H1 (cell line): ENCODE measurements at regions not wholly inside any gene's neighbourhood (a gene's known extent, or its start where the extent isn't known, plus 50 kb on each side); places are given as distances from the start of the nearest gene placed in this dataset.

Source experiments
- CTCF ChIA-PET: fragments of 300-600 bp; sonication (Branson Sonifier 250); formaldehyde crosslinking; loops from one replicate; lab custom pipeline; 2021; ENCODE audit not compliant: partially characterized antibody; lab: Charles Lee
- POLR2A ChIA-PET: fragments of 300-600 bp; sonication (Branson Sonifier 250); formaldehyde crosslinking; loops from one replicate; lab custom pipeline; 2021; ENCODE audit warnings: inconsistent platforms; ENCODE audit not compliant: partially characterized antibody; lab: Charles Lee
- DNase-seq, 2 experiments: peaks; one replicate each; pipeline versions ENCODE4 v3.0.0 to v3.0.0-alpha.2; 2010 to 2022; ENCODE audit warnings: low spot score in 2 of 2, low read depth in 1 of 2, mixed read lengths in 1 of 2
- FAIRE-seq: peaks from 2 replicates; lab custom pipeline; 2011; peaks lifted over from hg19 to GRCh38; lab: Jason Lieb, UNC
- H2AFZ ChIP-seq: 2 replicates; pipeline ENCODE4 v1.8.1; 2012; ENCODE audit warnings: low read length, inconsistent platforms
- H2AK5ac ChIP-seq: 2 replicates; pipeline ENCODE4 v1.6.1; 2013; ENCODE audit warnings: low read depth, low read length
- H2BK120ac ChIP-seq: replicated peaks from 2 replicates; pipeline ENCODE3; 2013; ENCODE audit warnings: low read depth, low read length, inconsistent platforms
- H2BK12ac ChIP-seq: 2 replicates; pipeline ENCODE4 v1.6.1; 2013; ENCODE audit warnings: low read depth, low read length
- H2BK15ac ChIP-seq: 2 replicates; pipeline ENCODE4 v1.6.1; 2013; ENCODE audit warnings: low read length
- H2BK20ac ChIP-seq: 2 replicates; pipeline ENCODE4 v1.6.1; 2013; ENCODE audit warnings: low read length
- H2BK5ac ChIP-seq: 2 replicates; pipeline ENCODE4 v1.6.1; 2013; ENCODE audit warnings: low read depth, low read length
- H3K14ac ChIP-seq: 2 replicates; pipeline ENCODE4 v1.6.1; 2013; ENCODE audit warnings: inconsistent platforms; ENCODE audit not compliant: insufficient read length
- H3K18ac ChIP-seq: 2 replicates; pipeline ENCODE4 v1.6.1; 2013; ENCODE audit warnings: low read length; ENCODE audit errors: extremely low read depth
- H3K23ac ChIP-seq: 2 replicates; pipeline ENCODE4 v1.6.1; 2013; ENCODE audit warnings: inconsistent platforms; ENCODE audit not compliant: insufficient read length
- H3K23me2 ChIP-seq: 2 replicates; pipeline ENCODE4 v1.6.1; 2013; ENCODE audit warnings: low read depth, low read length
- H3K27ac ChIP-seq: 2 replicates; pipeline ENCODE4 v1.6.1; 2011; ENCODE audit warnings: low read depth, low read length, inconsistent platforms
- H3K27me3 ChIP-seq, 4 experiments: replicated peaks in 1 of 4; 1 replicate in 1 of 4; 2 replicates in 3 of 4; pipeline versions ENCODE4 v1.6.1 to v1.8.1; 2011 to 2013; ENCODE audit warnings: low read length in 3 of 4, mild to moderate bottlenecking in 3 of 4, inconsistent platforms in 2 of 4, mixed read lengths in 2 of 4, moderate library complexity in 1 of 4; ENCODE audit not compliant: control insufficient read depth in 3 of 4, insufficient read depth in 3 of 4; ENCODE audit errors: extremely low read depth in 1 of 4
- H3K36me3 ChIP-seq, 4 experiments: 2 replicates each; pipeline versions ENCODE4 v1.6.1 to v1.8.1; 2011 to 2013; ENCODE audit warnings: mild to moderate bottlenecking in 4 of 4, low read length in 3 of 4, moderate library complexity in 2 of 4, control low read depth in 1 of 4, inconsistent platforms in 1 of 4; ENCODE audit not compliant: insufficient read depth in 4 of 4, control insufficient read depth in 2 of 4
- H3K4ac ChIP-seq: replicated peaks from 2 replicates; pipeline ENCODE3; 2013; ENCODE audit warnings: low read length, low read depth, mixed read lengths, inconsistent platforms; ENCODE audit not compliant: insufficient read length
- H3K4me1 ChIP-seq, 4 experiments: replicated peaks in 1 of 4; 1 replicate in 1 of 4; 2 replicates in 3 of 4; pipeline versions ENCODE4 v1.6.1 to v1.8.1; 2011 to 2013; ENCODE audit warnings: low read length in 3 of 4, inconsistent platforms in 2 of 4, mixed read lengths in 1 of 4; ENCODE audit not compliant: insufficient read depth in 4 of 4, control insufficient read depth in 3 of 4
- H3K4me2 ChIP-seq, 2 experiments: 2 replicates each; pipeline versions ENCODE4 v1.6.1 to v1.8.1; 2011 to 2013; ENCODE audit warnings: low read depth in 2 of 2, low read length in 2 of 2, control low read depth in 1 of 2, inconsistent platforms in 1 of 2, mild to moderate bottlenecking in 1 of 2; ENCODE audit not compliant: insufficient read depth in 1 of 2
- H3K4me3 ChIP-seq, 4 experiments: fragments of 200-600, 300-600 bp in 1 of 4; sonication (generic), shearing (Covaris generic), sonication (Bioruptor Twin) in 1 of 4; 2 replicates each; pipeline versions ENCODE4 v1.5.1 to v1.8.1; 2011 to 2016; ENCODE audit warnings: low read length in 4 of 4, low read depth in 3 of 4, control low read depth in 2 of 4, inconsistent platforms in 2 of 4, mild to moderate bottlenecking in 2 of 4, mixed read lengths in 1 of 4, moderate library complexity in 1 of 4; ENCODE audit not compliant: insufficient read depth in 2 of 4; ENCODE audit errors: extremely low read depth in 1 of 4
- H3K56ac ChIP-seq: replicated peaks from 2 replicates; pipeline ENCODE3; 2013; ENCODE audit warnings: low read depth, mild to moderate bottlenecking, mixed read lengths, low read length, inconsistent platforms; ENCODE audit not compliant: insufficient read length
- H3K79me1 ChIP-seq: 2 replicates; pipeline ENCODE4 v1.6.1; 2013; ENCODE audit warnings: low read depth, low read length, control low read depth
- H3K79me2 ChIP-seq, 2 experiments: 2 replicates each; pipeline versions ENCODE4 v1.6.1 to v1.8.1; 2012 to 2013; ENCODE audit warnings: low read length in 2 of 2, mild to moderate bottlenecking in 2 of 2, inconsistent platforms in 1 of 2; ENCODE audit not compliant: insufficient read depth in 2 of 2, control insufficient read depth in 1 of 2
- H3K9ac ChIP-seq, 4 experiments: replicated peaks in 1 of 4; 1 replicate in 1 of 4; 2 replicates in 3 of 4; pipeline versions ENCODE4 v1.6.1 to v1.8.1; 2011 to 2013; ENCODE audit warnings: low read depth in 3 of 4, low read length in 3 of 4, control low read depth in 2 of 4, mild to moderate bottlenecking in 2 of 4, moderate library complexity in 2 of 4, inconsistent platforms in 1 of 4; ENCODE audit errors: extremely low read depth in 1 of 4
- H3K9me3 ChIP-seq, 2 experiments: 2 replicates each; pipeline versions ENCODE4 v1.6.1 to v1.8.1; 2012 to 2013; ENCODE audit warnings: mild to moderate bottlenecking in 2 of 2, moderate library complexity in 2 of 2, control low read depth in 1 of 2, inconsistent platforms in 1 of 2, low read depth in 1 of 2, low read length in 1 of 2, mixed read lengths in 1 of 2; ENCODE audit not compliant: insufficient read depth in 2 of 2
- H4K20me1 ChIP-seq, 2 experiments: replicated peaks in 1 of 2; 2 replicates each; pipeline versions ENCODE3 to v1.8.1; 2011 to 2013; ENCODE audit warnings: inconsistent platforms in 2 of 2, low read length in 2 of 2, mild to moderate bottlenecking in 1 of 2; ENCODE audit not compliant: insufficient read depth in 2 of 2, control insufficient read depth in 1 of 2
- H4K5ac ChIP-seq: 2 replicates; pipeline ENCODE4 v1.6.1; 2013; ENCODE audit warnings: low read length, low read depth, mixed read lengths, inconsistent platforms; ENCODE audit not compliant: insufficient read length
- H4K8ac ChIP-seq: 2 replicates; pipeline ENCODE4 v1.8.0; 2013; ENCODE audit warnings: mild to moderate bottlenecking, moderate library complexity, low read length, inconsistent platforms; ENCODE audit not compliant: insufficient read depth; ENCODE audit errors: extremely low read depth
- H4K91ac ChIP-seq: replicated peaks from 2 replicates; pipeline ENCODE3; 2013; ENCODE audit warnings: low read length, mixed read lengths, inconsistent platforms; ENCODE audit not compliant: insufficient read length
- BACH1 ChIP-seq: IDR thresholded peaks from 2 replicates; pipeline ENCODE4 v1.6.1; 2012; ENCODE audit warnings: low read length, improper control_type of control experiment
- CREB1 ChIP-seq: IDR thresholded peaks from 2 replicates; pipeline ENCODE4 v1.6.1; 2012; ENCODE audit warnings: inconsistent platforms
- EGR1 ChIP-seq: IDR thresholded peaks from 2 replicates; pipeline ENCODE4 v1.6.1; 2011; ENCODE audit warnings: low read depth, low read length, borderline replicate concordance
- FOSL1 ChIP-seq: IDR thresholded peaks from 2 replicates; pipeline ENCODE4 v1.6.1; 2011; ENCODE audit warnings: mild to moderate bottlenecking, low read depth, low read length, moderate library complexity; ENCODE audit not compliant: insufficient read depth
- GABPA ChIP-seq: IDR thresholded peaks from 2 replicates; pipeline ENCODE4 v1.6.1; 2011; ENCODE audit warnings: mild to moderate bottlenecking, low read length, moderate library complexity, borderline replicate concordance; ENCODE audit not compliant: insufficient read depth
- KDM1A ChIP-seq: fragments of 200-600, 300-600 bp; sonication (generic); IDR thresholded peaks from 2 replicates; pipeline ENCODE4 v1.7.1; 2016; ENCODE audit warnings: mild to moderate bottlenecking, low read length, borderline replicate concordance
- KDM5A ChIP-seq: fragments of 200-600 bp; IDR thresholded peaks from 2 replicates; pipeline ENCODE4 v1.7.1; 2012; ENCODE audit warnings: mild to moderate bottlenecking, low read length, inconsistent platforms, mixed read lengths
- SIX5 ChIP-seq: IDR thresholded peaks from 2 replicates; pipeline ENCODE4 v1.6.1; 2011; ENCODE audit warnings: mild to moderate bottlenecking, low read depth, low read length
- SP2 ChIP-seq: IDR thresholded peaks from 2 replicates; pipeline ENCODE4 v1.6.1; 2012; ENCODE audit warnings: mild to moderate bottlenecking, low read length, inconsistent platforms
- SP4 ChIP-seq: IDR thresholded peaks from 2 replicates; pipeline ENCODE4 v1.6.1; 2012; ENCODE audit warnings: low read length, inconsistent platforms
- SUZ12 ChIP-seq: fragments of 200-600 bp; sonication (generic); IDR thresholded peaks from 2 replicates; pipeline ENCODE4 v1.6.1; 2012; ENCODE audit warnings: mild to moderate bottlenecking, inconsistent platforms, low read length, moderate library complexity, mixed read lengths
- TAF7 ChIP-seq: optimal IDR thresholded peaks from 2 replicates; pipeline ENCODE3; 2011; ENCODE audit warnings: low read depth, mild to moderate bottlenecking, inconsistent platforms, low read length, moderate library complexity, borderline replicate concordance
- ZNF274 ChIP-seq: IDR thresholded peaks from 2 replicates; pipeline ENCODE4 v1.7.0; 2012; ENCODE audit warnings: low read length, borderline replicate concordance; ENCODE audit errors: extremely low read depth
- WGBS, 2 experiments: shearing (Covaris generic) in 1 of 2; methylation state at CpG; one replicate each; pipeline versions ENCODE4 v1.1.6 to v1.1.7; 2013 to 2015; ENCODE audit warnings: low lambda C conversion rate in 2 of 2, mixed read lengths in 2 of 2, inconsistent platforms in 1 of 2, low coverage in 1 of 2, missing lambda C conversion rate in 1 of 2; ENCODE audit not compliant: insufficient replicate concordance in 2 of 2, insufficient coverage in 1 of 2, insufficient read length in 1 of 2; ENCODE audit errors: extremely low coverage in 1 of 2, missing lambda C conversion rate in 1 of 2; 5-methylcytosine and 5-hydroxymethylcytosine counted together
- TF ChIP-seq, protein P1 (sequence below): IDR thresholded peaks from 2 replicates; pipeline ENCODE4 v1.6.1; 2012; ENCODE audit warnings: inconsistent platforms

GRCh38 chr4:3872834-3873313 lies 106.7 kb downstream of the ADRA2C start:
- ChIA-PET POLR2A (interaction anchor here (0.7 to 2.0 kb wide), 2 partner anchors 10 to 92 kb away, joined by 3 to 6 read pairs; no protein-coding TSS in a partner anchor), CTCF (interaction anchor here (1.0 to 1.6 kb wide), 3 partner anchors 8 to 81 kb away, joined by 3 to 4 read pairs (median 4); no protein-coding TSS in a partner anchor)
- Histone ChIP-seq H2BK12ac (peak overlapping the region; percentile 30; the same call in 1 of the 2 replicates), H4K5ac (no peak overlapping the region), H2AFZ (no peak overlapping the region), H3K14ac (no peak overlapping the region), H3K79me2 (no peaks in the 10 kb centered on the region), H2BK5ac (peak overlapping the region; percentile 49; the same call in 1 of the 2 replicates), H3K23ac (no peak overlapping the region), H2AK5ac (0 out of 2 replicates have a peak overlapping the region, but pooled peaks have one; percentile 14), H3K4me2 (peak overlapping the region; percentile 73 to 87; a peak in 3 of 4 replicates), H3K4me3 (peak overlapping the region in 1 of 4 experiments; percentile 56; a peak in 1 of 8 replicates), H3K27ac (no peak overlapping the region), H2BK120ac (no peak overlapping the region), H4K8ac (no peak overlapping the region), H3K18ac (no peak overlapping the region), H3K79me1 (no peaks in the 10 kb centered on the region), H3K36me3 (no peaks in the 10 kb centered on the region), H3K9ac (no peak overlapping the region), H3K4ac (no peak overlapping the region), H3K27me3 (peaks cover 7 to 40% (median 27%) of the 10 kb centered on the region in 4 experiments), H4K91ac (no peak overlapping the region), H3K4me1 (peaks cover 0 to 19% (median 8%) of the 10 kb centered on the region in 4 experiments; a peak in 6 of 7 replicates), H3K9me3 (peaks cover 0 to 3% of the 10 kb centered on the region in 2 experiments; a peak in 1 of 4 replicates), H4K20me1 (no peaks in the 10 kb centered on the region), H2BK15ac (peak overlapping the region; percentile 20; the same call in 1 of the 2 replicates), H3K56ac (no peak overlapping the region), H2BK20ac (peak overlapping the region; percentile 34; the same call in 1 of the 2 replicates), H3K23me2 (peaks cover 14% of the 10 kb centered on the region; the same call in 1 of the 2 replicates)
- DNase-seq (no peak), FAIRE-seq (peak; percentile 62)
- 75% methylated on average over 12 of the region's 17 CpGs; no CpG with 5 or more reads in 1 of the 2 experiments for WGBS, 2 experiments
- no peak for TF ChIP-seq ZNF274
- TF ChIP-seq, protein P1, sequence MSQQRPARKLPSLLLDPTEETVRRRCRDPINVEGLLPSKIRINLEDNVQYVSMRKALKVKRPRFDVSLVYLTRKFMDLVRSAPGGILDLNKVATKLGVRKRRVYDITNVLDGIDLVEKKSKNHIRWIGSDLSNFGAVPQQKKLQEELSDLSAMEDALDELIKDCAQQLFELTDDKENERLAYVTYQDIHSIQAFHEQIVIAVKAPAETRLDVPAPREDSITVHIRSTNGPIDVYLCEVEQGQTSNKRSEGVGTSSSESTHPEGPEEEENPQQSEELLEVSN = peak; percentile 37
- no peak for TF ChIP-seq FOSL1
- TF ChIP-seq BACH1 = no peak
- TF ChIP-seq KDM1A = no peak
- no peak for TF ChIP-seq EGR1
- no peak for TF ChIP-seq SP4
- TF ChIP-seq GABPA = no peak
- TF ChIP-seq SIX5 = no peak
- no peak for TF ChIP-seq SUZ12
- TF ChIP-seq CREB1 = no peak
- TF ChIP-seq SP2 = no peak
- TF ChIP-seq KDM5A = no peak
- no peak for TF ChIP-seq TAF7
